Trophoblast cell (in vitro differentiated cells and primary cell): ENCODE measurements at regions not wholly inside any gene's neighbourhood (a gene's known extent, or its start where the extent isn't known, plus 50 kb on each side); places are given as distances from the start of the nearest gene placed in this dataset.

Experiments
- DNase-seq, 2 donors: peaks; one replicate each; pipeline ENCODE4 v3.0.0-alpha.2; 2016
- H2AFZ ChIP-seq: 2 replicates; pipeline ENCODE4 v1.6.1; 2013; ENCODE audit warnings: low read length, moderate library complexity, mild to moderate bottlenecking; ENCODE audit not compliant: insufficient read depth, poor library complexity
- H2AK5ac ChIP-seq: 2 replicates; pipeline ENCODE4 v1.6.1; 2013; ENCODE audit warnings: mild to moderate bottlenecking, low read length
- H2BK120ac ChIP-seq: 2 replicates; pipeline ENCODE4 v1.6.1; 2013; ENCODE audit warnings: low read length, mild to moderate bottlenecking, moderate library complexity; ENCODE audit not compliant: insufficient read depth, poor library complexity
- H2BK12ac ChIP-seq: 2 replicates; pipeline ENCODE4 v1.6.1; 2013; ENCODE audit warnings: mild to moderate bottlenecking, low read length, moderate library complexity
- H2BK5ac ChIP-seq: 2 replicates; pipeline ENCODE4 v1.6.1; 2013; ENCODE audit warnings: low read length, low read depth, moderate library complexity, mild to moderate bottlenecking; ENCODE audit not compliant: poor library complexity
- H3K14ac ChIP-seq: 2 replicates; pipeline ENCODE4 v1.6.1; 2013; ENCODE audit warnings: mild to moderate bottlenecking, low read length
- H3K18ac ChIP-seq: 2 replicates; pipeline ENCODE4 v1.6.1; 2013; ENCODE audit warnings: mild to moderate bottlenecking, low read length
- H3K23ac ChIP-seq: 2 replicates; pipeline ENCODE4 v1.6.1; 2013; ENCODE audit warnings: low read length
- H3K27ac ChIP-seq: 2 replicates; pipeline ENCODE4 v1.5.1; 2013; ENCODE audit warnings: low read depth, mild to moderate bottlenecking, inconsistent platforms, low read length, moderate library complexity
- H3K27me3 ChIP-seq: 2 replicates; pipeline ENCODE4 v1.6.1; 2013; ENCODE audit warnings: inconsistent platforms, mild to moderate bottlenecking, low read length, moderate library complexity; ENCODE audit not compliant: insufficient read depth
- H3K36me3 ChIP-seq, 2 experiments: 1 replicate in 1 of 2; 2 replicates in 1 of 2; pipeline ENCODE4 v1.6.1; 2013; ENCODE audit warnings: low read length in 2 of 2, mild to moderate bottlenecking in 2 of 2, moderate library complexity in 1 of 2; ENCODE audit not compliant: insufficient read depth in 2 of 2, control insufficient read depth in 1 of 2
- H3K4ac ChIP-seq: 2 replicates; pipeline ENCODE4 v1.6.1; 2013; ENCODE audit warnings: low read depth, mild to moderate bottlenecking, low read length, moderate library complexity
- H3K4me1 ChIP-seq, 2 experiments: 1 replicate in 1 of 2; 2 replicates in 1 of 2; pipeline ENCODE4 v1.6.1; 2013; ENCODE audit warnings: low read length in 2 of 2, mild to moderate bottlenecking in 2 of 2, moderate library complexity in 1 of 2; ENCODE audit not compliant: insufficient read depth in 2 of 2, control insufficient read depth in 1 of 2
- H3K4me2 ChIP-seq: 2 replicates; pipeline ENCODE4 v1.6.1; 2013; ENCODE audit warnings: inconsistent platforms, mild to moderate bottlenecking, low read length, moderate library complexity
- H3K4me3 ChIP-seq: 2 replicates; pipeline ENCODE4 v1.5.1; 2013; ENCODE audit warnings: mild to moderate bottlenecking, low read depth, low read length, inconsistent platforms
- H3K79me1 ChIP-seq: one replicate; pipeline ENCODE4 v1.6.1; 2013; ENCODE audit warnings: low read length
- H3K79me2 ChIP-seq: 2 replicates; pipeline ENCODE4 v1.6.1; 2013; ENCODE audit warnings: low read length, mild to moderate bottlenecking; ENCODE audit not compliant: control insufficient read depth, insufficient read depth, poor library complexity
- H3K9ac ChIP-seq: 2 replicates; pipeline ENCODE4 v1.6.1; 2013; ENCODE audit warnings: mild to moderate bottlenecking, low read length
- H3K9me3 ChIP-seq: 2 replicates; pipeline ENCODE4 v1.6.1; 2013; ENCODE audit warnings: low read depth, mild to moderate bottlenecking, control low read depth, inconsistent platforms, low read length; ENCODE audit not compliant: insufficient read depth
- H4K12ac ChIP-seq: 2 replicates; pipeline ENCODE4 v1.6.1; 2013; ENCODE audit warnings: low read depth, mild to moderate bottlenecking, low read length, moderate library complexity
- H4K8ac ChIP-seq: 2 replicates; pipeline ENCODE4 v1.6.1; 2013; ENCODE audit warnings: low read depth, mild to moderate bottlenecking, low read length, moderate library complexity
- H4K91ac ChIP-seq: one replicate; pipeline ENCODE4 v1.6.1; 2013; ENCODE audit warnings: low read depth, mild to moderate bottlenecking, low read length, moderate library complexity
- WGBS: extraction: QIAGEN DNeasy Blood & Tissue Kit; methylation state at CpG from one replicate; pipeline ENCODE4 v1.1.7; 2013; ENCODE audit warnings: missing lambda C conversion rate; ENCODE audit not compliant: insufficient read length, insufficient coverage; ENCODE audit errors: extremely low coverage; 5-methylcytosine and 5-hydroxymethylcytosine counted together

DNA sequence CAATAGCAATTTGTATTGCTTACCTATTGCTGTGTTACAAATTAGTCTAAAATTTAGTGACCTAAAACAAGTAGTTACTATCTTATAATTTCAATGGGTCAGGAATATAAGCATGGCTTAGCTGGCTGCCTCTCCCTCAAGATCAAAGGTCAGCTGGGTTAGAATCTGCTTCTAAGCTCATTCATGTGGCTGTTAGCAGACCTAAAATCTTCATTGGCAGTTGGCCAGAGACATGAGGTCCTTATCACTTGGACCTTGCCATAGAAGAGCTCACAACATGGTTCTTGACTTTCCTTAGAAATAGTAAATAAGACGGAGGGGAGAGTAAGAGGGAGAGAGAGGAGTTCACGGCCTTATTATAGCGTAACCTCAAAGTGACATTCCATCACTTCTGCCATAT, 468.0 kb downstream of the HTR7 start:
- H3K27ac ChIP-seq = no peak overlapping the region
- no peak overlapping the region for H2AK5ac ChIP-seq
- no peak overlapping the region for H2BK5ac ChIP-seq
- H2AFZ ChIP-seq = no peak overlapping the region
- no peak overlapping the region for H2BK120ac ChIP-seq
- H3K79me1 ChIP-seq = no peaks in the 10 kb centered on the region
- no peaks in the 10 kb centered on the region for H3K27me3 ChIP-seq
- H4K91ac ChIP-seq = no peak overlapping the region
- no peak overlapping the region for H3K18ac ChIP-seq
- no peak overlapping the region for H3K14ac ChIP-seq
- H3K4me3 ChIP-seq = no peak overlapping the region
- WGBS = no CpG with 5 or more reads among the region's 3 CpGs
- H2BK12ac ChIP-seq = peak overlapping the region; percentile 91
- H3K4me1 ChIP-seq = peaks cover 0 to 5% of the 10 kb centered on the region in 2 experiments
- no peaks in the 10 kb centered on the region for H3K79me2 ChIP-seq
- H3K4me2 ChIP-seq = no peak overlapping the region
- no peaks in the 10 kb centered on the region for H3K36me3 ChIP-seq
- no peak overlapping the region for H3K4ac ChIP-seq
- no peak overlapping the region for H4K8ac ChIP-seq
- H3K9me3 ChIP-seq = no peaks in the 10 kb centered on the region
- no peak overlapping the region for H3K9ac ChIP-seq
- no peak overlapping the region for H3K23ac ChIP-seq
- no peak for DNase-seq
- no peak overlapping the region for H4K12ac ChIP-seq

DNA sequence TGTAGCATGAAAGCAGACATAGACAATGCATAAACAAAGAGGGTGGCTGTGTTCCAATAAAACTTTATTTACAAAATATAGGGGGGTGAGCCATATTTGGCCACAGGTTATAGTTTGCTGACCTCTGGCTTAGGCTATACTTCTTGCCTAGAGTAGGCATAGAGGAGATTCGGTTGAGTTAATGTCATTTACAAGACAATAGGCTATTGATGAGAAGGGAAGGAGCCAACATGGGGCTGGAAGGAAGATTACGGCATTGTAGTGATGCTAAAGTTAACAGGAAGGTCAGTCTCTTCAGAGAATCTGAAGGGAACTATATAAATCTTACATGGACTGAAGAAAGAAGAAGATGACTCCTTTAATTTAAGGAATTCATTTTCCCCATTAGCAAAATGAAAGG, 463.5 kb downstream of the HTR7 start:
- H4K8ac ChIP-seq = no peak overlapping the region
- H4K91ac ChIP-seq = no peak overlapping the region
- no peak overlapping the region for H2AFZ ChIP-seq
- H3K79me2 ChIP-seq = no peaks in the 10 kb centered on the region
- no peak for DNase-seq
- no peak overlapping the region for H4K12ac ChIP-seq
- H3K27me3 ChIP-seq = no peaks in the 10 kb centered on the region
- no peak overlapping the region for H2AK5ac ChIP-seq
- H3K23ac ChIP-seq = no peak overlapping the region
- no peak overlapping the region for H3K4me2 ChIP-seq
- H3K14ac ChIP-seq = no peak overlapping the region
- no peak overlapping the region for H2BK120ac ChIP-seq
- no peak overlapping the region for H3K27ac ChIP-seq
- H3K9me3 ChIP-seq = no peaks in the 10 kb centered on the region
- no peaks in the 10 kb centered on the region for H3K4me1 ChIP-seq
- WGBS = no CpG with 5 or more reads among the region's 2 CpGs
- no peaks in the 10 kb centered on the region for H3K36me3 ChIP-seq
- no peak overlapping the region for H2BK12ac ChIP-seq
- no peaks in the 10 kb centered on the region for H3K79me1 ChIP-seq
- no peak overlapping the region for H3K4me3 ChIP-seq
- no peak overlapping the region for H3K9ac ChIP-seq
- no peak overlapping the region for H3K18ac ChIP-seq
- H3K4ac ChIP-seq = no peak overlapping the region
- H2BK5ac ChIP-seq = no peak overlapping the region

DNA sequence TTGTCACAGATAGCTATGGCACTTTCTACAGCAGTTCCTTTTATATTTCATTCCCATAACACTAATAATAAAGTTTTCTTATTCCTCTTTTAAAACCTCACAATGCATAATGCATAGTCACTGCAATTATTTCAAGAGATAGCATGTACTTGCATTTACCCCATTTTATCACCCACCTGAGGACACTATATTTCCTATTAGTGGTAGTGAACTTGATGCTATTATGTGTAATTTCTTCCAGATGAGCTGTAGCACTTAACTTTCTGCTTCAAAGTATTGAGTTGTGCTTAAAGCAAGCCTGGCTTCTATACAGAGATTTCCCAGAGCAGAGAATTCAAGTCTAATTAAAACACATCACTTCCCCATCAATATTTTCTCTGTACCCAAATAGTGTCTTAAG, 461.1 kb downstream of the HTR7 start:
- no peak overlapping the region for H4K8ac ChIP-seq
- no peaks in the 10 kb centered on the region for H3K4me1 ChIP-seq
- no peak overlapping the region for H2AFZ ChIP-seq

DNA sequence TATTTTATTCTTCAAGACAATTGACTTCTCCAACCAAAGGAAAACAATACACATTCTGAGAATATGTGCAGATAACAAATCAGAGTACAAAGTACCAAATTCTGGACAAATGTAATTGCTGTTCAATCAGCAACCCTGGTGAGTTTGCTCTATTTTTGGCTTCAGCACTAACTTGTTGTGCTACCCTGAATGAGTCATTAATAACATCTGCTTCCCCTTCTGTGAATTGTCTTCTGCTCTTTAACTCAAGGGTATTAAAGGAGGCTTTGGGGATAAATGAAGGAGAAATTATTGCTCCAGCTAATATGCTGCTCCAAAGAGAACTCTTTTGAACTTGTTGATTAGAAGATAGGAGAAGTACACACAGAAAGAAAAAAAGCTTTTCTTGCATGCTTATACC, 459.3 kb downstream of the HTR7 start:
- Histone ChIP-seq H3K79me1 (no peaks in the 10 kb centered on the region), H3K27me3 (no peaks in the 10 kb centered on the region), H4K8ac (no peak overlapping the region), H3K4me2 (no peak overlapping the region), H3K4me1 (no peaks in the 10 kb centered on the region), H3K18ac (no peak overlapping the region), H2AFZ (no peak overlapping the region), H2AK5ac (no peak overlapping the region), H4K12ac (no peak overlapping the region), H3K14ac (no peak overlapping the region), H3K4me3 (no peak overlapping the region), H3K23ac (no peak overlapping the region), H3K9me3 (no peaks in the 10 kb centered on the region), H3K79me2 (no peaks in the 10 kb centered on the region), H2BK5ac (no peak overlapping the region), H2BK120ac (no peak overlapping the region), H3K27ac (no peak overlapping the region), H2BK12ac (no peak overlapping the region), H3K4ac (no peak overlapping the region), H3K9ac (no peak overlapping the region), H4K91ac (no peak overlapping the region), H3K36me3 (no peaks in the 10 kb centered on the region)
- DNase-seq = no peak

More for the DNA sequence above, 461.1 kb downstream of the HTR7 start:
- H2BK120ac ChIP-seq = no peak overlapping the region
- no peak overlapping the region for H3K9ac ChIP-seq
- H3K27me3 ChIP-seq = no peaks in the 10 kb centered on the region
- no peak overlapping the region for H3K14ac ChIP-seq
- H3K36me3 ChIP-seq = no peaks in the 10 kb centered on the region
- no peaks in the 10 kb centered on the region for H3K79me2 ChIP-seq
- no peak overlapping the region for H4K12ac ChIP-seq
- no peak overlapping the region for H2AK5ac ChIP-seq
- H3K79me1 ChIP-seq = no peaks in the 10 kb centered on the region
- no peak for DNase-seq
- H3K4me3 ChIP-seq = no peak overlapping the region
- no peaks in the 10 kb centered on the region for H3K9me3 ChIP-seq
- H4K91ac ChIP-seq = no peak overlapping the region
- no peak overlapping the region for H3K4me2 ChIP-seq
- H3K27ac ChIP-seq = no peak overlapping the region
- H2BK12ac ChIP-seq = no peak overlapping the region
- no peak overlapping the region for H3K18ac ChIP-seq
- no peak overlapping the region for H2BK5ac ChIP-seq
- no peak overlapping the region for H3K4ac ChIP-seq
- H3K23ac ChIP-seq = no peak overlapping the region

DNA sequence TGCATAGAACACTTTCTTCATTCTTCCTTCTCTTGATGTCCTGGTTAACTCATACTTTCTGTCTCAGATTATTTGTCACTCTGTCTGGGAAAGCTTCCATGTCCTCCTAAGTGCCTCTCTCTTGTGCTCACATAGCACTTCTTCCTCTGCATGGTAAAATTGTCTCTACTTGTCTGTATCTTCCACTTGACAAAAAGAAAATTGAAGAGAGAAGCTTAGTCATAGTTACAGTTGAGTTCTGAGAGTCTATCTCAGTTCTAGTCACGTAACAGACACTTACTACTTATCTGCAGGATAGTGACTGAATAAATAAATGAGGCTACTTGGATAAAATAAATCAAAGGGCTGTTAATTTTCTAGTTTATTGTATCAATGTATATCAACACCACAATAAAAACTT, 458.1 kb downstream of the HTR7 start:
- Histone ChIP-seq H2BK120ac (no peak overlapping the region), H2BK12ac (no peak overlapping the region), H4K12ac (no peak overlapping the region), H4K91ac (no peak overlapping the region), H3K23ac (no peak overlapping the region), H2AFZ (no peak overlapping the region), H3K18ac (no peak overlapping the region), H3K9me3 (no peaks in the 10 kb centered on the region), H3K4me1 (no peaks in the 10 kb centered on the region), H3K27ac (no peak overlapping the region), H4K8ac (no peak overlapping the region), H3K14ac (no peak overlapping the region), H3K36me3 (no peaks in the 10 kb centered on the region), H2BK5ac (no peak overlapping the region), H3K79me2 (no peaks in the 10 kb centered on the region), H3K27me3 (no peaks in the 10 kb centered on the region), H2AK5ac (no peak overlapping the region), H3K4me2 (no peak overlapping the region), H3K9ac (no peak overlapping the region), H3K79me1 (no peaks in the 10 kb centered on the region), H3K4me3 (no peak overlapping the region), H3K4ac (no peak overlapping the region)
- no CpG with 5 or more reads among the region's 1 CpG for WGBS
- DNase-seq = no peak
